ENCODE measurements at regions not wholly inside any gene's neighbourhood (a gene's known extent, or its start where the extent isn't known, plus 50 kb on each side); places are given as distances from the start of the nearest gene placed in this dataset.

- TF ChIP-seq CTCF (IDR thresholded peaks at IDR 0.05) (no peak), POLR2A (IDR thresholded peaks at IDR 0.05; ENCODE audit: low read depth) (no peak), POLR2AphosphoS5 (IDR thresholded peaks at IDR 0.05) (no peak)
Observed at GRCh38 chr13:50677687-50678463, 165.6 kb downstream of the DLEU7 start.

Measured in esophagus muscularis mucosa (tissue), 3 donors.